HG03060 (cell line): ENCODE measurements at regions not wholly inside any gene's neighbourhood (a gene's known extent, or its start where the extent isn't known, plus 50 kb on each side); places are given as distances from the start of the nearest gene placed in this dataset.
"Not testable (repeated sequence)": the region's sequence is repeated elsewhere in the genome, so short reads cannot be mapped to it uniquely, and the experiment has no call there.

Source experiments
- ATAC-seq: cut with Tn5 transposase; IDR thresholded peaks from one replicate; pipeline ENCODE4 v1.9.1; 2021; ENCODE audit warnings: low read depth, moderate number of reproducible peaks; ENCODE audit not compliant: unreplicated experiment

GRCh38 chr10:121392657-121393056, 205.6 kb downstream of the FGFR2 start:
- ATAC-seq = no peak

- ATAC-seq = no peak
Measured at GRCh38 chr10:121393522-121393921, 204.7 kb downstream of the FGFR2 start.

GRCh38 chr10:121400507-121400906, 197.7 kb downstream of the FGFR2 start:
- not testable (repeated sequence) for ATAC-seq

GRCh38 chr10:121403527-121403926, 194.7 kb downstream of the FGFR2 start:
- no peak for ATAC-seq

- ATAC-seq = no peak
Measured at GRCh38 chr10:121404611-121405010, 193.6 kb downstream of the FGFR2 start.

- ATAC-seq = no peak
Measured at GRCh38 chr10:121405096-121405495, 193.1 kb downstream of the FGFR2 start.

GRCh38 chr10:121405549-121405948, 192.7 kb downstream of the FGFR2 start:
- ATAC-seq = no peak

- ATAC-seq = no peak
Measured at GRCh38 chr10:121405953-121406352, 192.3 kb downstream of the FGFR2 start.

- ATAC-seq = no peak
Measured at GRCh38 chr10:121406823-121407545, 191.3 kb downstream of the FGFR2 start.

- no peak for ATAC-seq
Measured at GRCh38 chr10:121409466-121410104, 188.7 kb downstream of the FGFR2 start.

- ATAC-seq = no peak
Measured at GRCh38 chr10:121411004-121411403, 187.2 kb downstream of the FGFR2 start.

- no peak for ATAC-seq
Measured at GRCh38 chr10:121413951-121414350, 184.3 kb downstream of the FGFR2 start.

GRCh38 chr10:121414366-121415062, 183.7 kb downstream of the FGFR2 start:
- ATAC-seq = no peak

GRCh38 chr10:121415063-121415399, 183.2 kb downstream of the FGFR2 start:
- no peak for ATAC-seq

GRCh38 chr10:121416071-121416470, 182.2 kb downstream of the FGFR2 start:
- no peak for ATAC-seq

GRCh38 chr10:121417298-121417697, 180.9 kb downstream of the FGFR2 start:
- no peak for ATAC-seq

GRCh38 chr10:121418126-121418777, 180.0 kb downstream of the FGFR2 start:
- no peak for ATAC-seq

GRCh38 chr10:121420006-121420405, 178.2 kb downstream of the FGFR2 start:
- no peak for ATAC-seq

GRCh38 chr10:121422096-121422495, 176.1 kb downstream of the FGFR2 start:
- no peak for ATAC-seq

- no peak for ATAC-seq
Measured at GRCh38 chr10:121425623-121426022, 172.6 kb downstream of the FGFR2 start.

- ATAC-seq = no peak
Measured at GRCh38 chr10:121426307-121426706, 171.9 kb downstream of the FGFR2 start.
